ENCODE measurements at regions not wholly inside any gene's neighbourhood (a gene's known extent, or its start where the extent isn't known, plus 50 kb on each side); places are given as distances from the start of the nearest gene placed in this dataset.

GRCh38 chr9:87071473-87071872, 124.2 kb upstream of the GAS1 start:
- H3K4me1 ChIP-seq (ENCODE audit: insufficient read depth, low read length), result no peaks in the 10 kb centered on the region
- H3K27ac ChIP-seq (ENCODE audit: low read length), result no peak overlapping the region
- no peaks in the 10 kb centered on the region for H3K9me3 ChIP-seq (ENCODE audit: insufficient read depth, low read depth, low read length)
- no peaks in the 10 kb centered on the region for H3K27me3 ChIP-seq (ENCODE audit: insufficient read depth, low read length)
- H3K9ac ChIP-seq (ENCODE audit: low read depth, low read length), result no peak overlapping the region
- no peaks in the 10 kb centered on the region for H3K36me3 ChIP-seq (ENCODE audit: insufficient read depth, low read depth, low read length)
- no peak overlapping the region for H3K4me3 ChIP-seq (ENCODE audit: low read length)

- Histone ChIP-seq H3K9ac (ENCODE audit: low read depth, low read length) (no peak overlapping the region), H3K27ac (ENCODE audit: low read length) (no peak overlapping the region), H3K9me3 (ENCODE audit: insufficient read depth, low read depth, low read length) (no peaks in the 10 kb centered on the region), H3K4me1 (ENCODE audit: insufficient read depth, low read length) (no peaks in the 10 kb centered on the region), H3K4me3 (ENCODE audit: low read length) (no peak overlapping the region), H3K36me3 (ENCODE audit: insufficient read depth, low read depth, low read length) (no peaks in the 10 kb centered on the region), H3K27me3 (ENCODE audit: insufficient read depth, low read length) (no peaks in the 10 kb centered on the region)
Measured at GRCh38 chr9:87073692-87074091, 126.4 kb upstream of the GAS1 start.

GRCh38 chr9:87075537-87075936, 128.2 kb upstream of the GAS1 start:
- H3K36me3 ChIP-seq (ENCODE audit: insufficient read depth, low read depth, low read length), result no peaks in the 10 kb centered on the region
- H3K27ac ChIP-seq (ENCODE audit: low read length), result no peak overlapping the region
- H3K9ac ChIP-seq (ENCODE audit: low read depth, low read length), result no peak overlapping the region
- H3K9me3 ChIP-seq (ENCODE audit: insufficient read depth, low read depth, low read length), result no peaks in the 10 kb centered on the region; the same call in 1 of the 2 replicates
- no peaks in the 10 kb centered on the region for H3K4me1 ChIP-seq (ENCODE audit: insufficient read depth, low read length)
- no peaks in the 10 kb centered on the region for H3K27me3 ChIP-seq (ENCODE audit: insufficient read depth, low read length)
- H3K4me3 ChIP-seq (ENCODE audit: low read length), result no peak overlapping the region

- no peaks in the 10 kb centered on the region; the same call in 1 of the 2 replicates for H3K9me3 ChIP-seq (ENCODE audit: insufficient read depth, low read depth, low read length)
- H3K27me3 ChIP-seq (ENCODE audit: insufficient read depth, low read length), result no peaks in the 10 kb centered on the region
- H3K27ac ChIP-seq (ENCODE audit: low read length), result no peak overlapping the region
- no peak overlapping the region for H3K4me3 ChIP-seq (ENCODE audit: low read length)
- H3K4me1 ChIP-seq (ENCODE audit: insufficient read depth, low read length), result no peaks in the 10 kb centered on the region
- H3K36me3 ChIP-seq (ENCODE audit: insufficient read depth, low read depth, low read length), result no peaks in the 10 kb centered on the region
- H3K9ac ChIP-seq (ENCODE audit: low read depth, low read length), result no peak overlapping the region
Measured at GRCh38 chr9:87076825-87077224, 129.5 kb upstream of the GAS1 start.

GRCh38 chr9:87077986-87078385, 130.7 kb upstream of the GAS1 start:
- H3K27me3 ChIP-seq (ENCODE audit: insufficient read depth, low read length), result no peaks in the 10 kb centered on the region
- no peaks in the 10 kb centered on the region; the same call in 1 of the 2 replicates for H3K9me3 ChIP-seq (ENCODE audit: insufficient read depth, low read depth, low read length)
- no peak overlapping the region for H3K27ac ChIP-seq (ENCODE audit: low read length)
- H3K4me3 ChIP-seq (ENCODE audit: low read length), result no peak overlapping the region
- no peaks in the 10 kb centered on the region for H3K4me1 ChIP-seq (ENCODE audit: insufficient read depth, low read length)
- H3K36me3 ChIP-seq (ENCODE audit: insufficient read depth, low read depth, low read length), result no peaks in the 10 kb centered on the region
- no peak overlapping the region for H3K9ac ChIP-seq (ENCODE audit: low read depth, low read length)

GRCh38 chr9:87080512-87081264, 133.4 kb upstream of the GAS1 start:
- Histone ChIP-seq H3K4me1 (ENCODE audit: insufficient read depth, low read length) (no peaks in the 10 kb centered on the region), H3K9ac (ENCODE audit: low read depth, low read length) (no peak overlapping the region), H3K4me3 (ENCODE audit: low read length) (no peak overlapping the region), H3K36me3 (ENCODE audit: insufficient read depth, low read depth, low read length) (no peaks in the 10 kb centered on the region), H3K27ac (ENCODE audit: low read length) (no peak overlapping the region), H3K9me3 (ENCODE audit: insufficient read depth, low read depth, low read length) (no peaks in the 10 kb centered on the region; the same call in 1 of the 2 replicates), H3K27me3 (ENCODE audit: insufficient read depth, low read length) (no peaks in the 10 kb centered on the region)

GRCh38 chr9:87081503-87081902, 134.2 kb upstream of the GAS1 start:
- H3K27ac ChIP-seq (ENCODE audit: low read length), result no peak overlapping the region
- H3K4me3 ChIP-seq (ENCODE audit: low read length), result no peak overlapping the region
- H3K9me3 ChIP-seq (ENCODE audit: insufficient read depth, low read depth, low read length), result no peaks in the 10 kb centered on the region; the same call in 1 of the 2 replicates
- H3K9ac ChIP-seq (ENCODE audit: low read depth, low read length), result no peak overlapping the region
- H3K4me1 ChIP-seq (ENCODE audit: insufficient read depth, low read length), result no peaks in the 10 kb centered on the region
- no peaks in the 10 kb centered on the region for H3K27me3 ChIP-seq (ENCODE audit: insufficient read depth, low read length)
- H3K36me3 ChIP-seq (ENCODE audit: insufficient read depth, low read depth, low read length), result no peaks in the 10 kb centered on the region

- H3K27ac ChIP-seq (ENCODE audit: low read length), result no peak overlapping the region
- no peaks in the 10 kb centered on the region for H3K36me3 ChIP-seq (ENCODE audit: insufficient read depth, low read depth, low read length)
- H3K27me3 ChIP-seq (ENCODE audit: insufficient read depth, low read length), result no peaks in the 10 kb centered on the region
- H3K4me1 ChIP-seq (ENCODE audit: insufficient read depth, low read length), result no peaks in the 10 kb centered on the region
- H3K4me3 ChIP-seq (ENCODE audit: low read length), result no peak overlapping the region
- no peaks in the 10 kb centered on the region; the same call in 1 of the 2 replicates for H3K9me3 ChIP-seq (ENCODE audit: insufficient read depth, low read depth, low read length)
- H3K9ac ChIP-seq (ENCODE audit: low read depth, low read length), result no peak overlapping the region
Measured at GRCh38 chr9:87083986-87084385, 136.7 kb upstream of the GAS1 start.

- no peaks in the 10 kb centered on the region for H3K36me3 ChIP-seq (ENCODE audit: insufficient read depth, low read depth, low read length)
- no peak overlapping the region for H3K9ac ChIP-seq (ENCODE audit: low read depth, low read length)
- H3K4me1 ChIP-seq (ENCODE audit: insufficient read depth, low read length), result no peaks in the 10 kb centered on the region
- H3K27me3 ChIP-seq (ENCODE audit: insufficient read depth, low read length), result no peaks in the 10 kb centered on the region
- no peak overlapping the region for H3K27ac ChIP-seq (ENCODE audit: low read length)
- H3K9me3 ChIP-seq (ENCODE audit: insufficient read depth, low read depth, low read length), result no peaks in the 10 kb centered on the region; the same call in 1 of the 2 replicates
- no peak overlapping the region for H3K4me3 ChIP-seq (ENCODE audit: low read length)
Measured at GRCh38 chr9:87084407-87084806, 137.1 kb upstream of the GAS1 start.

GRCh38 chr9:87085073-87085472, 137.8 kb upstream of the GAS1 start:
- no peaks in the 10 kb centered on the region for H3K27me3 ChIP-seq (ENCODE audit: insufficient read depth, low read length)
- no peak overlapping the region for H3K27ac ChIP-seq (ENCODE audit: low read length)
- no peaks in the 10 kb centered on the region for H3K36me3 ChIP-seq (ENCODE audit: insufficient read depth, low read depth, low read length)
- H3K9me3 ChIP-seq (ENCODE audit: insufficient read depth, low read depth, low read length), result no peaks in the 10 kb centered on the region; the same call in 1 of the 2 replicates
- no peaks in the 10 kb centered on the region for H3K4me1 ChIP-seq (ENCODE audit: insufficient read depth, low read length)
- H3K9ac ChIP-seq (ENCODE audit: low read depth, low read length), result no peak overlapping the region
- H3K4me3 ChIP-seq (ENCODE audit: low read length), result no peak overlapping the region

GRCh38 chr9:87085521-87085920, 138.2 kb upstream of the GAS1 start:
- Histone ChIP-seq H3K4me3 (ENCODE audit: low read length) (no peak overlapping the region), H3K9me3 (ENCODE audit: insufficient read depth, low read depth, low read length) (no peaks in the 10 kb centered on the region), H3K27ac (ENCODE audit: low read length) (no peak overlapping the region), H3K36me3 (ENCODE audit: insufficient read depth, low read depth, low read length) (no peaks in the 10 kb centered on the region), H3K4me1 (ENCODE audit: insufficient read depth, low read length) (no peaks in the 10 kb centered on the region), H3K27me3 (ENCODE audit: insufficient read depth, low read length) (no peaks in the 10 kb centered on the region), H3K9ac (ENCODE audit: low read depth, low read length) (no peak overlapping the region)

GRCh38 chr9:87086221-87086818, 139.0 kb upstream of the GAS1 start:
- Histone ChIP-seq H3K36me3 (ENCODE audit: insufficient read depth, low read depth, low read length) (no peaks in the 10 kb centered on the region), H3K27me3 (ENCODE audit: insufficient read depth, low read length) (no peaks in the 10 kb centered on the region), H3K27ac (ENCODE audit: low read length) (no peak overlapping the region), H3K4me3 (ENCODE audit: low read length) (no peak overlapping the region), H3K9ac (ENCODE audit: low read depth, low read length) (no peak overlapping the region), H3K4me1 (ENCODE audit: insufficient read depth, low read length) (no peaks in the 10 kb centered on the region), H3K9me3 (ENCODE audit: insufficient read depth, low read depth, low read length) (no peaks in the 10 kb centered on the region)

All from iPS-20b (cell line).